Superior temporal gyrus (tissue), 1 donor: ENCODE measurements at regions not wholly inside any gene's neighbourhood (a gene's known extent, or its start where the extent isn't known, plus 50 kb on each side); places are given as distances from the start of the nearest gene placed in this dataset.
"Not testable (repeated sequence)": the region's sequence is repeated elsewhere in the genome, so short reads cannot be mapped to it uniquely, and the experiment has no call there.

Source experiments
- DNase-seq: peaks from one replicate; pipeline ENCODE4 v3.0.0-alpha.2; 2016; ENCODE audit errors: extremely low spot score

DNA sequence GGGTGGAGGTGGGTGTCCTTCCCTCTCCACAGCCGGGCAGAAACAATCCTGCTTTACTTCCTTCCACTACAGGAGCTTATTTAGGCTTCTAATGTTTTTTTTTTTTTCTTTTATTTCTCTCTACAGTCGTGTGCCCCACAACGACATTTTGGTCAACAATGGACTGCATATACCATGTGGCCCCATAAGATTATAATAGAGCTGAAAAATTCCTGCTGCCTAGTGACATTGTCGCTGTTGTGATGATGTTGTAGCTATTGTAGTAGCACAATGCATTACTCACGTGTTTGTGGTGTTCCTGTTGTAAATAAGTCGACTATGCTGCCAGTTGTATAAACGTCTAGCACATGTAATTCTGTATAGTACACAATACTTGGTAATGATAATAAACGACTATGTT is 153.7 kb downstream of the IL20RB start:
- DNase-seq: no peak

DNA sequence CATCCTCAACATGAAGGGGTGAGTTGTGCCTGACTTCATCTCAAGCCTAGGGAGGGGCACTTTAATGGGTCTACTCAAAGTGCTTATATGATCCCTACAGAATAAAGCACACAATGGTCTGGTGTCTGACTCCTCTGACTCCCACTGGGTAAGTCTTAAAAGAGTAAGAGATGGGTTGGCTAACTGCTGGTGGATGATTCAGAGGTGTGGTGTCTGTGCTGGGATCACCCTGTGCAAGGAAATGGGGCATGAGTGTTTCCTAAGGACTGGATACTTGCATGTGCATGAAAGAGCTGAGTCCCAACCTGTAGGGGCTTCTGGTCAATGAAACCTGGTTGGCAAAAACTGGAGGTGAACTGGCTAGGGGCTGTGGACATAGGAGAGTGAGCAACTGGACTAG is 158.8 kb downstream of the IL20RB start:
- no peak for DNase-seq

DNA sequence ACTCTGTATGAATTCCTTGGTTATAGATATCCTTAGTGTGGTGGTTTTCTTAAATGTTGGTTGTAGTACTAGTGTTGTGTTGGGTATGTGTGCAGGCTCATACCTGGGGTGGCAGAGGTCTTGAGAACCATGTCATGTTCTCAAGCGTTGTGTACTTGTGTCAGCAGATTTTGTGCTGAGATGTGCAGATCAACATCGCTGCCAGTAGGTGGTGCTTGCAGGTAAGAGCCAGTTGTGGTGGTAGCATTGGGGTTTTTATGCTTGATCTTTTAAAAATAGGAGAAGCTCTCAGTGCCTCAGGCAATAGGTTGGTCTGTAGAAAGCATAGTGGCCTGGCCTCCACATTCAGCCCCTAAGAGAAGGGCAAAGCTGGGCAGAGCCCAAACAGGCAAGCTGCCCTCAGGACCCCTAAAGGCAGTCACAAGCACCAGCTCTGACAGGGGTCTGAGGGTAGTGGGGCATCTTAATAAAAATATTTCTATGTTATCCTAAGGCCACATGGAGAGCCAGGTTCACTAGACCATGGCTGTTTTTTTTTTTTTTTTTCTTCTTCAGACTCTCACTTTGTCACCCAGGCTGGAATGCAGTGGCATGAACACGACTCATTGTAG is 164.0 kb downstream of the IL20RB start:
- no peak for DNase-seq

GRCh38 chr3:137131081-137131480 is 173.3 kb downstream of the IL20RB start:
- no peak for DNase-seq

- no peak for DNase-seq
These were observed 176.6 kb downstream of the IL20RB start for GRCh38 chr3:137134431-137134830.

- DNase-seq: no peak
These were observed 190.6 kb downstream of the IL20RB start for GRCh38 chr3:137148406-137148805.

- DNase-seq: no peak
These were observed 191.1 kb downstream of the IL20RB start for GRCh38 chr3:137148917-137149316.

DNA sequence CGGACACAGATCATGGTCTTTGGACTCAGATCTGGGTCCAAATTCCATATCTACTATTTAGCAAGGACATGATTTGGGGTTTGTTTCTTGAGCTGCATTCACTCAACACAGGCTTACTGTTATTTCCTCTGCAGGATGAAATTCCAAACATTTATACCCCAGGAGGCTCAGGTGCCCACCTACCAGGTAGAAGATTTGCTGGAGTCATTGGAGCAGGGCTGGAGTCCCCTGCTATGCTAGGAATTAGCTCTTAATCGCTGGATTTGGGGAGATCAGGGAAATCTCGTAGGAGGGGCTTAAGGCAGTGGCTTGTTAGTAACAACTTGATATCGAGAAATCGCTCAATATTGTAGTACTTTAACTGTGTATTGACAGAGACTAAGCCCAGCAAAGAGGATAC is 193.0 kb downstream of the IL20RB start:
- no peak for DNase-seq

- not testable (repeated sequence) for DNase-seq
These were observed 195.3 kb downstream of the IL20RB start for GRCh38 chr3:137153046-137153445.

DNA sequence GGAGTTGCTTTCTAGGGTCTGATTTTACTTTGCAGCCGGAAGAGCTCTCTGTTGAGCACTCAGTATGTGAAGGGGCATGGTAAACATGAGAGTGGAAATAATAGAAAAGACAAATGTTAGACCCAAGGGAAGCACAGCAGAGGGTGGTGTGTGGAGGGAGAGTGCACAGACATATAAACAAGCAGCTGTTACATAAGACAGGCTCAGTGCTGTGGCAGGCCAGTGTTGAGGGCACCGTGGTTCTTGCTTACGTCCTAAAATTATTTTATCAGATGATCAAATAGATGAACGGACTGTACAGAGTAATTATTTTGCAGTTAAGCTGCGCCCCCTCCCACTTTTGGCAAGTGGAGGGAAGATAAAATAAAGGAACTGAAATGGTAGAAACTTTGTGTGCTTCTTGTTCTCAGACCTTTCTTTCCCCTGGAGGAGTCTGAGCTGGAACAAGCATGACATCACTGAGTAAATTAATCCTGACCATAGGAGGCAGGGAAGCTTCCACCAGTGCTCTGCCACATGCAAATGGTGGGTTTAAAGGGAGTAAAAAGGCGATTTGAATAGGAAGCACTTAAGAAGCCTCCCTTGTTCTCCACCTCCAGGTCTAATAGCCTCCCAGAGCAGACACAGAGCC is 205.6 kb downstream of the IL20RB start:
- no peak for DNase-seq

DNA sequence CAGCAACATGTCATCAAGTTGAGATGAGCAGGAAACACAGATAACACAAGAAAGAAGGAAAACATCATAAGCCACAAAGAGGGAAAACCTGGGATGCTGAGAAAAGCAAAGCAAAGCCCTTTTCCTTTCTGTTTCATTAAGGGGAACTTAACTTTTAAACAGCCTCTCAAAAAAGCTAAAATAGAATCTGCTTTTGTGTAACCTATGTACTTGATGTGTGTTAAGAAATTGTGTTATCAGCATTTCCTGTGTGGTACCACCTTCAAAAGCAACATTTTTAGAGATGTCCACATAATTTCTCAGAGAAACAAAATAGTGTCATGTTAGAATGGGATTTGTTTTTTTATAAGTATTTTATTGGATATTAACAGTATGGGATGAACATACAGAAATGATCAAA is 206.2 kb downstream of the IL20RB start:
- DNase-seq: no peak

DNA sequence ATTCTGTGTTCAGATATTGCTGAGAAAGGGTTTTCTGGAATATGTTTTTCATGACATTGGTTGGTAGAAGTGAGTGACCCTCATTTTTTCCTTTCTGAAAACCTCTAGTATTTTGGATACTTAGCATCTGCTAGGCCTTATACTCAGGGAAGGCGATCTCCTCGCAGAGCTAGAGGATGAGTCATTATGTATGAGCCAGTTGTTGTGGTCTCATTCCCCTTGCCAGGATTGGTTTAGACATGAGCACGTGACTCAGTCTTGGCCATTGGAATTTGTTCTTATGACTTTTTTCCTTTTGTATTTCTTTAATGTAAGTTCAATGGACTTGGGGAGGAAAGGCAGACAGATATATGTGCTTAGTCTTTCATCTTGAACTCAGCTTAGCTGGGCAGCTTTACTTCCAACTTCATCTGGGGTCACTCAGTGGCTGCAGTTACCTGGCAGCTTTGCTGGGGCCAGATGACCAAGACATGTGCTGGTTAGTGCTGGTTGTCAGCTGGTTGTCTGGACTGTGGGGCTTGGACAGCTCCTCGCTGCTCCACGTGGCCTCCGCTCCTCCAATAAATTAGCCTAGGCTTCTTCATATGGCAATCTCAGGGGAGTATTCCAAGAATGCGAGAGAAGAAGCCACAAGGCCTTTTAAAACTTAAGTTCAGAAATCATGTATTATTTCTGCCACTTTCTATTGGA is 207.5 kb downstream of the IL20RB start:
- no peak for DNase-seq

GRCh38 chr3:137171834-137172603 is 214.2 kb downstream of the IL20RB start:
- no peak for DNase-seq

GRCh38 chr3:137172728-137173127 is 214.9 kb downstream of the IL20RB start:
- DNase-seq: no peak

- DNase-seq: no peak
These were observed 216.7 kb downstream of the IL20RB start for GRCh38 chr3:137174514-137174913.

DNA sequence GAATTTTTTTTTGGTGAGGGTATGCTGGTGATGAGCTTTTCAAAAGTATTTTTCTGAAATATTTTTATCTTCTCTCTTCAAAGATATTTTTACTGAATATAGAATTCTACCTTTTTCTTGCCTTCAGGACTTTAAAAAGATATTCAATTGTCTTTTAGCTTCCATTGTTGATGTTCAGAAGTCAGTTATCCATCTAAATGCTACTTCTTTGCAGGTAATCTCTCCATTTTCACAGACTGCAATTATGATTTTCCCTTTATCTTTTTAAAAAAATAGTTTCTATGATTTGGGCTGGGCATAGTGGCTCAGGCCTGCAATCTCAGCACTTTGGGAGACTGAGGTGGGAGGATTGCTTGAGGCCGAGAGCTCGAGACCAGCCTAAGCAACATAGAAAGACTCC is 222.4 kb downstream of the IL20RB start:
- DNase-seq: no peak

GRCh38 chr3:137191133-137191923 is 233.5 kb downstream of the IL20RB start:
- DNase-seq: no peak

DNA sequence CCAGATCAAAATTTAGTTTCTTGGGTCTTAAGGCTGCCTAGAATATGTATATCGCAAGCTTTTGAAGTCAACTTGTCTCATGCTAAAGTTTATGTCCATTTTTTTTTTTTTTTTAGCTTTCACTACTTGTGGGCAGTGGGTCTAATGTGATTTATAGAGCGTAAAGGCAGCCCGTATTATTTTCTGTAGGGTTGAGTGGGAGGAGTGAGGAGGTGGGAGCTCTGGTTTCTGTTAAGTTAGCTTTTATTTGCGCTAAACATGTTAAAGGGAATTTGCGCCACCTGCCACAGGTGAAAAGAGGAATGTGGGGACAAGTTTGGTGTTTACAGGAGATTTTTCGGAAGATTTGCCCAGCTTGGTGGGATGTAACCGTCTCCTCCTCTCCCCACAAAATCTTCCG is 234.2 kb downstream of the IL20RB start:
- DNase-seq: no peak

DNA sequence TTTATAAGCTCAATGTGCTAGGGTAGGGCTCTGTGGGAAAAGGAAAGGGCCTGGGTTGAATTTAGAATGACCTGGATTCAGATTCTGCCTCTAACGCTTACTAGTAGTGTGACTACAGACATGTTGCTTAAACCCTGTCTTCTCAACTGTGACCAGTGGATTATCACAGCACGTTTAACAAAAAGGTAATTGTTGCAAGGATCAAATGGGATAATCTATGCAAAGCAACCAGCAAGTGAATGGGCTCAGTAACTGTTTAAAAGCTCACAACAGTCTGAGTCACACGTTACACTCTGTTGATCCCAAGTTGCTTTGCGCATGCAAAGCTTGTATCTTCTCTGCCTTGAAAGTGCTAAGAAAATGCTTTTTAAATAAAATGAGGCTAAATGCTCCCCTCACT is 236.5 kb downstream of the IL20RB start:
- no peak for DNase-seq

DNA sequence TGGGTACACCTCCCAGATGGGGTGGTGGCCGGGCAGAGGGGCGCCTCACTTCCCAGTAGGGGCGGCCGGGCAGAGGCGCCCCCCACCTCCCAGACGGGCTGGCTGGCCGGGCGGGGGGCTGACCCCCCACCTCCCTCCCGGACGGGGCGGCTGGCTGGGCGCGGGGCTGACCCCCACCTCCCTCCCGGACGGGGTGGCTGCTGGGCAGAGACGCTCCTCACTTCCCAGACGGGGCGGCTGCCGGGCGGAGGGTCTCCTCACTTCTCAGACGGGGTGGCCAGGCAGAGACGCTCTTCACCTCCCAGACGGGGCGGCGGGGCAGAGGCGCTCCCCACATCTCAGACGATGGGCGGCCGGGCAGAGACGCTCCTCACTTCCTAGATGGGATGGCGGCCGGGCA is 240.6 kb downstream of the IL20RB start:
- DNase-seq: not testable (repeated sequence)

DNA sequence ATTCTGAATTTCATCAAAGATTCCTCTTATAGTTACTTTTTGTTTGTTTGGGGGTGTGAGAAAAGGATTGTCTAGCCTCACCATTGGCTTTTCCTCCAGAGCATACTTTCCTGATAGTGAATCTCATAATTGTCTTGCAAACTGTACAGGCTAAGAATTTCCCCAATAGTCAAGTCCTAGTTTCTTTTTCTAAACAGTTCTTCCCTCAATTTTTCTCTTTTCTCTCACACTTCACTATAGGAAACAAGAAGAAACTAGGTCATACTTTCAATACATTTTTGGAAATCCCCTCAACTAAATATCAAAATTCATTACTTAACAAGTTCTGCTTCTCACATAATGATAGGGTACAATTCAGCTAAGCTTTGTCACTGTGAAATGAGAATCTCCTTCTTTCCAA is 241.9 kb downstream of the IL20RB start:
- DNase-seq: no peak

DNA sequence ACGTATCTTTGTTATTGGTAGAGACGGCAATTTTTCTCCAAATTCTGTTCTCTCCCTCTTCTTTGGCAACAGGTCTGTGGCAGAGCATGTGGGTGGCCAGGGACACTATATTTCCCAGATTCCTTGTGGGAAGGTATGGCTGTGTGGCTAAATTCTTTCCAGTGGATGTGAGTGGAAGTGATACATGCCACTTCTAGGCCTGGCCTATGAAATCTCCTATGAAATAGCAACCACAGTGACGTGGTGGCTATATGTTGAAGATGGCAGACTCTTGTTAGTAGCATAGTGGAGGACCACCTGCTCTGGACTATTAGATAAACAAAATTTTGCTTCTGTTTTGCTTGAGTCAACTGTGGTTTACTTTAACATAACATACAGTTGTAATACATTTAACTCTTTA is 243.3 kb downstream of the IL20RB start:
- DNase-seq: no peak
